NCI-H748 (cell line): ENCODE measurements at regions not wholly inside any gene's neighbourhood (a gene's known extent, or its start where the extent isn't known, plus 50 kb on each side); places are given as distances from the start of the nearest gene placed in this dataset.

Experiments used
- DNase-seq: peaks from one replicate; lab custom pipeline; 2025; ENCODE audit not compliant: unreplicated experiment; lab: John Stamatoyannopoulos, UW

DNA sequence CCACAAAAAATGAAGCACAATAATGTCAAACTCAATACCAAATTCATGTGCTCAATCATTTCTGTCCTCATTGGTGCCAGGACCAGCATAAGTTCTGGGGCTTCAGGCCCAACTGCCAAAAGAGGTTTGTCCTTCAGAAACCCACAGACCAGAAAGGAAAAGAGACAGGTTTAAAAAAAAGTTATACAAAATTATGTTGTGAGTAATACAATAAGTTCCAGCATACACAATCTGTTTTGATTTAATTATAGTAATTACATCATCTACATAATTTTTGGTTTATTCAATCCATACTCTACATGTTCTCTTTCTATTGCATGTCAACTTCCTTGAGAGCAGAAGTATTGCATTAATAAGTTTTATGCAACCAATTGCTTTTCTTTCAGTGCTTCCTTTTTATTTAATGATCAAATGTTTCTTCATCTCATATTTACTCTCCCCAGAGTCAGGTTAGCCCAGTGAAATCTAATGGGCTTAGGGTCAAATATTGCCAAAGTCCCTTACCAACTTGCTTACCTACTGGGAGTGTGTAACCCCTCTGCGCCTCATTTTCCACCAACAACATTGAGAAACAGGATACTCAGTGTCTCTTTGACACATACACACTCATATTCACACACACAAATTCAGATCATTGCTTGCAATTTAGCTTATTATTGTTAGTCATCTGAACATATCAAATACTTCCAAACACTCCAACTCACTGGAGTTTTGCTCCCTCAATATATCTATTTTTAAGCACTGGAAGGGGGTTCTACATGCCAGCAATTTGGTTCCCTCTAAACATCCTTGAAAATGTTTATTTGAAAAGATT, 424.4 kb upstream of the MARCKS start:
- DNase-seq: no peak

- no peak for DNase-seq
These were observed 423.7 kb upstream of the MARCKS start for GRCh38 chr6:113433335-113433991.

GRCh38 chr6:113434641-113435040, 422.5 kb upstream of the MARCKS start:
- no peak for DNase-seq

DNA sequence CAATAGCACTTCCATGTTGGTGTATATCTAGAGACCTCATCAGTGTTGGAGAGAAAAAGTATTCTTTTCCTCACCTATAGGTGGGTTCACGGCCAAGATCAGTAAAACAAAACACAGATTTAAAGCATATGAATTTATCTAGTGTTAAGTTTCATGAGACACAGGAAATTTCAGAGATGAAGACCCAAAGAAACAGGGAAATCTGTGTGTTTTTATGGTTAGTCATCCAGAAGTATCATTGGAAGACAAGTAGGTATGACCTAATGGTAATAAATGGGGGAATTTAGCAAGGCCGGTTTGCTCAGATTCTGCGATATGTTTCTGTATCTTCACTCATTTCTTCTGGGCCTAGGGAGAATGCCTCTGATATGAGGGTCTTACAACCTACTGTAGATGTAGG, 419.6 kb upstream of the MARCKS start:
- DNase-seq: no peak

DNA sequence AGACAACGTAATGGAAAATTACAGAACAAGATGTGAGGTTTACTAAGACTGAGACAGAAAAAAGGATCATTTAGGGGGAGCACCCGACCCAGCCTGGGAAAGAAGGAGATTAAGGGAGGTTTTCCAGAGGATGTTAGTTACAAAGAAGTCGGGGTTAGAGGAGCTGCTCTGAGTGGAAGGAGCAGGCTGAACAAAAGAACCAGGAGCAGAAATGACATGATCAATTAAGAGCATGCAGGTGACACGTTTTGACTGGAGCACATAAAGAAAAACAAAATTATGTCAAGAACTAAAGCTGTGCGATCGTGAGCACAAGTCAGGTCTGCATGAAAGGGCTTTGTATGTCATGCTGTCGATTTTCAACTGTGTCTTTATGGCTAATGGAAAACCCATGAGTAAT, 417.3 kb upstream of the MARCKS start:
- DNase-seq: peak; percentile 35

- DNase-seq: peak; percentile 93
These were observed 415.1 kb upstream of the MARCKS start for GRCh38 chr6:113442040-113442439.

GRCh38 chr6:113445201-113445600, 411.9 kb upstream of the MARCKS start:
- DNase-seq: no peak

- DNase-seq: no peak
These were observed 409.9 kb upstream of the MARCKS start for GRCh38 chr6:113447088-113447831.

- DNase-seq: no peak
These were observed 408.1 kb upstream of the MARCKS start for GRCh38 chr6:113449051-113449450.

- DNase-seq: no peak
These were observed 407.1 kb upstream of the MARCKS start for GRCh38 chr6:113450061-113450465.

DNA sequence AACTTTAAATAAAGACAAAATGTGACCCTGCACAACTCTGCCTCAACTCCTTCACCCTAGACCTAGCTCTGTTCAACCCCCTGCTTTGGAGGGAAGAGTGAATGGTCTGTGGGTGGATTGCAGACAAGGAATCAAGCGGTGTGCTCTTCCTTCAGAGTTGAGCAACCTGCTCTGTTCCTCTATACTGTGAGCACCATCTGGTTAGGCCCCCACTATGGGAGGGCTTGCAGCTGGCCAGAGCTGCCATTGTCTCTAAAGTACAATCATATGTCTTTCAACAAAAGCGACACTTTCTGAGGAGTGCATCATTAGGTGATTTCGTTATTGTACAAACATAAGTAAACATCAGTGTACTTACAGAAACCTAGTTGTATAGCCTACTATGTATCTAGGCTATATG, 406.1 kb upstream of the MARCKS start:
- peak; percentile 98 for DNase-seq

- no peak for DNase-seq
These were observed 399.9 kb upstream of the MARCKS start for GRCh38 chr6:113457198-113457597.

GRCh38 chr6:113457751-113458150, 399.4 kb upstream of the MARCKS start:
- no peak for DNase-seq

DNA sequence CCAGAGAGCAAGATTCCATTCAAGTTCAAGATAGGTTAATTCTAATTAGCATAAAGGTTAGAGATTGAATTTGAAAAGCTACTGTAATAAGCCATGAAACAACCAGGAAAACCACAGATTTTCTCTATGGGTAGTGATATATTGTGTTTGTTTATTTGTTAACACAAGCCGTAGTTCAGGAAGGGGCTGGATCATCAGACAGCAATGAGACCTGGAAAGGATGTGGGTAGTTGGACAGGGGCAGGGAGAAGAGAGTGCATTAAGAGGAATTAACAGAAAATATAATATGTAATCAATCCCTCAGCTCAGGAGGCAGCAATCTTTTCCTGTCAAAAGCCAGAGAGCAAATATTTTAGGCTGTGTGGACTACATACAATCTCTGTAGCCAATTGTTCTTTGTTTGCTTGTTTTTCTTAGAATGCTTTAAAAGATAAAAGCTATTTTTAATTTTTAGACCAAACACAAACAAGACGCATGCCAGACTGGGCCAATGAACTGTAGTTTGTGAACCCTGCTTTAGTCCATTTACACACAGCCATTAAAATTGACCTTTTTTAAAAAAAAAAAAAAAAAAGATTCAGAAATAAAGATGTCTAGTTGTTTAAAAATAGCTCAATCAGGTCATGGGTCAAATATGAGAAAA, 398.7 kb upstream of the MARCKS start:
- DNase-seq: no peak

DNA sequence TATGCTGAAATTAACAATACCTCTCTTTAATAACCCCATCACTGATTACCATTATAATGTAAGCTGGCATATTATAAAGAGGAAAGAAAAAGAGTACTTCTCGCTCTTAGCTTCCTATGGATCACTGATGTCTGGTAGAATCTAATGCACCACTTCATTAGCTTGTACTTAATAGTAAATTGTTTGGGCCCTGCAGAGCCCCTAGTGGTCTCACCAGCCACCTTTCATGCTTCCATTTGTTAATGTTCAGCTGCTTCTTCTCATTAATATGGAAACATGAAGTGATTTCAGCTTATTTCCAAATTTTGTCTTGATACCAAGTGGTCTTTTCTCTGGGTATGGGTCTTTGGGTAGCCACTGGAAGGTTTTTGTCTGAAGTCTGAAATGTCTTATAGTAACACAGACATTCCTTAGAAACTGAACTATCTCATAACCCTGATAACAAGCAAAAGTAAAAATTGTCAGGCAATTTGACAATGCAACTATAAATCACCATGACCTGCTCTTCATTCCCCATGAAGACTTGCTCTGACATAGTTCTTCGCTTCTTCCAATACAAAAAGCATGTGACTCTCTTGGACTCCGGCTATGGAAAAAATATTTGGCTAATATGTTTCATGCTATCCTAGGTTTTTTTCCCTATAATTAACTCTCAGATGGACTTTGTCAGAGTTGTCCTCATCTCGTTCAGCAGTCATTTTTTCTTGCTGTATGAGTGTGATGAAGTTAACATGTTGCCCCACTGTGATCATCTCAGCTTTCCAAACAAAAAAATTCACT, 395.8 kb upstream of the MARCKS start:
- DNase-seq: peak; percentile 24

- DNase-seq: no peak
These were observed 392.6 kb upstream of the MARCKS start for GRCh38 chr6:113464536-113464935.

GRCh38 chr6:113464960-113465359, 392.2 kb upstream of the MARCKS start:
- DNase-seq: no peak

DNA sequence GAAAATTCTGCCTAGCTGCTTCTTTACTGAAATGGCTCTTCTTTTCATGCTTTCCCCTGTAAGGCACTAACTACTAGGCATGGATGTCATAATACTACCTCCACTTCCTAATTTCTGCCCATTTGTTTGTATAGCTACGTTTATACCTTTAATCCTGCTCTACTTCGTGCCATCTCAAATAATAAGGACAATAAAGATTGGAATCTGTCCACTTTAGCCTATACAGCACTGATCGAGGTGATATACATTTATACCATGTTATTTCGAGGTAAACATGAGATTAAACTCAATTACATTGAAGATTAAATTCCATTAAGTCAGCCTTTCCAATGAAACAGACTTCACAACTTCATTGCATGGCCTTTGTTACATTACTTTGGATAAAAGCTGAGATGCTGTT, 390.6 kb upstream of the MARCKS start:
- DNase-seq: no peak

GRCh38 chr6:113475392-113475791, 381.8 kb upstream of the MARCKS start:
- DNase-seq: no peak

DNA sequence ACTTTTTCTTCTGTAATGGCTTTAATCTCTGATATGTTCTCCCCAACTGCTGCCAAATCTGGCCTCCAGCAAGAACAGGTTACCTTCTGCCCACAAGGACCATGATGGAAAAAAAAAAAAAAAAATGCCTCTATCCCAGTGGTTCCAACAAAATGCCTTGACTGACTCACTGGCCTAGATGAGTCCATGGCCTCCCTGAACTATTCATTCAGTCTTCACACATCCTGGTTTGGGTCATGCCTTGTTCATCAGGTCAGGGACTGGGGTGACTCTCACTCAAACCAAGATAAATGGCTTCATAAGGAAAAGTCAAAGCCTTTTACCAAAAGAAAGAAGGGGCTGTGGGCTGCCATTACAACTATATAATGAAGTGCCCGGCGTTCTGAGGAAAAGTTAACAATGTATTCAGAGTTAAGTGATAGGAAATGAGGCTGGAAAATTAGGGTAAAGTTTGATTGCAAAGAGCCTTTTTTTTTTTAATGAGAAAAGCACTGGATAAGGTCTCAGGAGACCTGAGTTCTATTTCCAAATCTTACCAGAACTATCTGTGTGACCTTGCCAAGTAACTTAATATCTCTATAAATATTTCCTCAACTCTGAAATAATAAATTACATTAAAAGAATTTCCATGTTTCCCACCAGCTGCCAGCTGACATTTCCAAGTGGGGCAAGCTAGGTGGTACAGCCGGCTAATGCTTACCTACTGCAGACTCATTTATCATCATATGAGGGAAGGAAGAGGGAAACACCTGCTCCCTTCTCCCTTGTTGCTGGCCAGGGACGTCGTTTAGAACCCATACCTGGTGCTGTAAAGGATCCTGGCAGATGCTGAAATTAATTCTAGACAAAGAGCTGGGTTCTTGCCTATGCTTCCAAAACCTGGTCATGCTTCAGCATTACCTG, 380.0 kb upstream of the MARCKS start:
- DNase-seq: peak; percentile 20
